Epithelial cell of esophagus (primary cell): ENCODE measurements at regions not wholly inside any gene's neighbourhood (a gene's known extent, or its start where the extent isn't known, plus 50 kb on each side); places are given as distances from the start of the nearest gene placed in this dataset.
"Not testable (repeated sequence)": the region's sequence is repeated elsewhere in the genome, so short reads cannot be mapped to it uniquely, and the experiment has no call there.

Source experiments
- DNase-seq: peaks from one replicate; pipeline ENCODE4 v3.0.0; 2010; ENCODE audit warnings: low read depth
- H3K4me3 ChIP-seq: 2 replicates; pipeline ENCODE4 v1.5.1; 2011; ENCODE audit warnings: mild to moderate bottlenecking, low read length, control low read depth
- CTCF ChIP-seq: IDR thresholded peaks from 2 replicates; pipeline ENCODE4 v1.5.1; 2011; ENCODE audit warnings: low read depth, mild to moderate bottlenecking, low read length, control low read depth, inconsistent platforms; ENCODE audit not compliant: insufficient read depth; ENCODE audit errors: missing control alignments

DNA sequence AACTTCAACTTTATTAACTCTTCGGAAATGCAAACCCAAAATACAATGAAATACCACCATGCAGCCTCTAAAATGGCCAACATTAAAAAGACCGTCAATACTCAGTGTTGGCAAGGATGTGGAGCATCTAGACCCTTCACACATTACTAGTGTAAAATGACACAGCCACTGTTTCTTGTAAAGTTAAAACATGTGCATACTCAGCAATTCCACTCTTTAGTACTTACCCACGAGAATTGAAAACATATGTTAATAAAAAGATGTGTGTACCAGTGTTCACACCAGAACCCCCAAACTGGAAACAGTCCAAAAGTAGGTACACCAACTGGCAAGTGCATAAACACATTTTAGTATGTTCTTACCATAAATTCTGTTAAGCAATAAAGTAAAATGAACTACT lies 294.7 kb downstream of the PLK2 start:
- H3K4me3 ChIP-seq: no peak overlapping the region
- DNase-seq: no peak
- TF ChIP-seq CTCF: no peak

GRCh38 chr5:58161889-58162288 lies 298.0 kb downstream of the PLK2 start:
- not testable (repeated sequence) for DNase-seq, H3K4me3 ChIP-seq

DNA sequence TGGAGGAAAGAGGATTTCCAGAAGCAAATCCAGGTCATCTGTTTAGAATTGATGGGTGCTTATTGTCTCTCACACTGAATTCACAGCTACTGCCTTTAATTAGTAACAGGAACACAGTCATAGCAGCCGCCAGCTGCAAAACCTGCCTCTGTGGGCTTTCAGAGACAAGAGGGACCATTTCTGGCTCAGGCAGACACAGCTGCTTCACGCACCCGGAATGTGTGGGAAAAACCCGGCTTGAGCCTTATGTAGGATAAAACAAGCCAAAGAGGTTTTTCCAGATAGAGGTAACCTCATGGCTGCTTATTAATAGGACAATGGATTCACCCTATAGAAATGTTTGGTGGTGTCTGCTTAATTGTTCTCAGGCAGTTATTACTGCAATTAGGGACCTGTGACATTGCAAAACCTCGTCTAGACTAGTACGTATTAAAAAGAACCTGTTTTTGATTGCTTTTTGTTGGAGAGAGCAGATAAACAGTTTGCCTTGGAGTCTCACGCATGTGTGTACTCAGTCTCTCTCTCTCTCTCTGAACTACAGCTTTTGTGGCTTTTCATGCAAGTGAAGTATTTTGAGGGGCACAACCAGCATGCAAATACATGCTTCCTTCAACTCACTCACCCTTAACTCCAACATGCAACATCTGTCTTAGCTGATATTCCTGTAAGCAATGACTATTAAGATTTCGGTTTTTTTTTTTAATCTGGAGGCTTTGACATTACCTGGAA lies 302.7 kb downstream of the PLK2 start:
- no peak for TF ChIP-seq CTCF
- no peak overlapping the region for H3K4me3 ChIP-seq
- DNase-seq: peak; percentile 89

GRCh38 chr5:58156361-58156760 lies 303.5 kb downstream of the PLK2 start:
- no peak for TF ChIP-seq CTCF
- no peak overlapping the region for H3K4me3 ChIP-seq
- DNase-seq: peak; percentile 33

DNA sequence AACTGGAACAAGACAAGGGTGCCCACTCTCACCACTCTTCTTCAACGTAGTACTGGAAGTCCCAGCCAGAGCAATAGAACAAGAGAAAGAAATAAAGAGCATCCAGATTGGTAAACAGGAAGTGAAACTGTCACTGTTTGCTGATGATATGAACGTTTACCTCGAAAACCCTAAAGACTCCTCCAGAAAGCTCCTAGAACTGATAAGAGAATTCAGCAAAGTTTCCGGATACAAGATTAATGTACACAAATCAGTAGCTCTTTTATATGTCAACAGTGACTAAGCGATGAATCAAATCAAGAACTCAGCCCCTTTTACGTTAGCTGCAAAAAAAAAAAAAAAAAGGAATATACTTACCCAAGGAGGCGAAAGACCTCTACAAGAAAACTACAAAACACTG lies 306.6 kb downstream of the PLK2 start:
- DNase-seq: peak; percentile 44
- no peak for TF ChIP-seq CTCF
- H3K4me3 ChIP-seq: no peak overlapping the region

DNA sequence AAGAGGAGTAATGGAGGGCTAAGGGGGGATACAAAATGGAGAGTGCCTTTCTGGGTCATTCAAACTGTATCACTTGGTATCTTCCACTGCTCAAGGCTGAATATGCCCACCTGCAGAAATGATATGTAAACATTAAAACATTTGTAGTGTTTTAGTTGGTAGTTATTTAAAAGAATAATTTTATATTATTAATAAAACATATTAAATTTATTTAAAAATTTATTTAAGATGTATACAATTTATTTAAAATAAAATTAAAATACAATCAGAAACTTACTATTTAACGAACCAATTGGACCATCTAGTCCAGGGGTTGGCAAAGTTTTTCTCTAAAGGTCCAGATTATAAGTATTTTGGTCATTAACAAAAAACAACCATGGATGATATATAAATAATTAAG lies 308.5 kb downstream of the PLK2 start:
- TF ChIP-seq CTCF: no peak
- DNase-seq: no peak
- H3K4me3 ChIP-seq: no peak overlapping the region

DNA sequence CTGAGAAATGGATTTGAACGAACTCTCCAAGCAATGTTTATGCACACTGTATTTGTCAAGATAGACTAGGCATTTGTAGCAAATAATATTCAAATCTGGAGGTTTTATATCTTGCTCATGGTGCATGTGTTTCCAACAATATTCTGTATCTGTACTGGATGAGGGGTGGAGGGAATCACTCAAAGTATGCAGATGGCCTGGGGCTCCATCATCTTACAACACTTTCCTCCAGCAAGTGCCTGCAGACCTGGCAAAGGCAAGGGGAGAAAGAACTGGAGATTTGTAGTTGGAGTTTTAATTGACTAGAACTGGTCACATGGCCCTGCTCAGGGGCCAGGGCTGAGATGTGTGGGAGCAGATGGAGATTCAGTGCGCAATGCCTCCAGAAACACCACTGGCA lies 309.0 kb downstream of the PLK2 start:
- no peak for DNase-seq
- H3K4me3 ChIP-seq: no peak overlapping the region
- TF ChIP-seq CTCF: no peak
